Epithelial cell of esophagus (primary cell): ENCODE measurements at regions not wholly inside any gene's neighbourhood (a gene's known extent, or its start where the extent isn't known, plus 50 kb on each side); places are given as distances from the start of the nearest gene placed in this dataset.

Experiments
- DNase-seq: peaks from one replicate; pipeline ENCODE4 v3.0.0; 2010; ENCODE audit warnings: low read depth
- H3K4me3 ChIP-seq: 2 replicates; pipeline ENCODE4 v1.5.1; 2011; ENCODE audit warnings: mild to moderate bottlenecking, low read length, control low read depth
- CTCF ChIP-seq: IDR thresholded peaks from 2 replicates; pipeline ENCODE4 v1.5.1; 2011; ENCODE audit warnings: low read depth, mild to moderate bottlenecking, low read length, control low read depth, inconsistent platforms; ENCODE audit not compliant: insufficient read depth; ENCODE audit errors: missing control alignments

DNA sequence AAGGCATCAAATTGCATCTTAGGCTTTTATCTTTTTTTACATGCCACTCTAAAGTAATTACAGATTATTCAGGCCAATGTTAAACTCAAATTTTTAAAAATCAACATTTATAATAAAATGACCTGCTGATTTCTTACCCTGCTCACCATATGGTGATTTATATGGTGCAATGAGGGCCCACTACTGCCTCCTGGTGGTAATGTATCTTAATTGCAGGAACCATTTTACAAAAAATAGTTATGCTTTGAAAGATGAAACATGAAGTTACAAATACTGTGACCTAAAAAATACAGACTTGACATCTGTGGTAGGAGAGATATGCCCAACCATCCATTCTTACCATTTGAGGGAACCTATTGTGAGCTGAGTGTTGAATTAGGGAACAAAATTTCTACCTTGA is 292.6 kb upstream of the TAS2R1 start:
- peak; percentile 22 for TF ChIP-seq CTCF
- H3K4me3 ChIP-seq = no peak overlapping the region
- no peak for DNase-seq

- DNase-seq = no peak
- H3K4me3 ChIP-seq = no peak overlapping the region
- no peak for TF ChIP-seq CTCF
Observed at GRCh38 chr5:9920697-9921096, 290.5 kb upstream of the TAS2R1 start.

GRCh38 chr5:9919306-9920030 is 289.3 kb upstream of the TAS2R1 start:
- no peak for DNase-seq
- TF ChIP-seq CTCF = no peak
- no peak overlapping the region for H3K4me3 ChIP-seq

DNA sequence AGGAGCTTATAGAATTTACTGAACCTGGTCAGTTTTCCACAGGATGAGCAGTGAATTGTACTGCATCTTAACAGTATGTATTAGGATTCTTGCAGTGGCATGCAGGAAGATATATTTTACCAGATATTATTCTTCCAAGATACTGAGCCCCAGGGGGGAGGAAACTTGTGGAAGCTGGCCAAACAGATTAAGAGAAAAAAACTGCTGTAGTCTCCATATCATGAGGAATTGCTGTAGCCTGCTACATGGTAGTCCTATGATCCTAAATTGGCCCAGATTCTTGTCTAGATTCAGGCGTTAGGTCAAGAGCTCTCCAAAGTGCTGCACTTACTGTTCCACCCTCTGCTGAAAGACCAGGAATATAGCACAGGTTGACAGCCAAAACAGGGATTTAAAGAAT is 275.5 kb upstream of the TAS2R1 start:
- TF ChIP-seq CTCF = no peak
- no peak overlapping the region for H3K4me3 ChIP-seq

DNA sequence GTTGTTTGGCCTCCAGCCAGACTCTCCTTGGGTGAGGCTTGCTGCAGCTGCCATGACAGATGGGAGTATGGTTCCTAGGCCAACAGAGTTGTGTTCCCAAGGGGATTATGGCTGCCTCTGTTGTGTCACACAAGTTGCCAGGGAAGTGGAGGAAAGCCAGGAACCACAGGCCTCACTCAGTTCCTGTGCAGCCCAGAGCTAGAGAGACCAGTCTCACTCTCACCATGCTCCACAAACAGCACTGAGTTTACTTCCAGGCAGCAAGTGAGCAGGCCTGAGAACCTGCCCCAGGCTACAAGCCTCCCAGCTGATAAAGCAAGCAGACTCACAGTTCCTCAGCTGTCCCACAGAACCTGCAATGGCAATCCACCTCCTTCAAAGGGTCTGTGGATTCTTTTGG is 273.6 kb upstream of the TAS2R1 start:
- peak; percentile 21 for DNase-seq
- no peak for TF ChIP-seq CTCF
- H3K4me3 ChIP-seq = no peak overlapping the region

More for the DNA sequence above, 275.5 kb upstream of the TAS2R1 start:
- DNase-seq = no peak

DNA sequence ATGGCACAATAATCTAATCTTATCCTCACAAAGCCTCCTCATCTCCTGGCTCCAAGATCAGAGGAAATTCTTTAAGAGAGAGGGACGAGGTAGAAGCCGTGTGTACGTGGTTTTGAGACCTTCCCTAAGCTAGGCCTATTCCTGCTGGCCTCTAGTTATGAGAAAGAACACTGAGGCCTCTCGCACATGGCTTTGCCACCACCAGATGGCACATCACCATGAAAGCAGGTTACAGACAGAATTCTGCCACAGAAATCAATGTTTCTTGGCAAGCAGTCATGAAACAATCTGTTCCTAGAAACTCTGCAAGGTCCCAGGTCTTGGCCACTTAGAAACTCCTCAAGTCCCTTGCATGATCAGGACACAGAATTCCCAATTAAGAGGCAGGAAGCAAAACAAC is 268.2 kb upstream of the TAS2R1 start:
- H3K4me3 ChIP-seq = no peak overlapping the region
- peak; percentile 69 for DNase-seq
- TF ChIP-seq CTCF = peak; percentile 95

DNA sequence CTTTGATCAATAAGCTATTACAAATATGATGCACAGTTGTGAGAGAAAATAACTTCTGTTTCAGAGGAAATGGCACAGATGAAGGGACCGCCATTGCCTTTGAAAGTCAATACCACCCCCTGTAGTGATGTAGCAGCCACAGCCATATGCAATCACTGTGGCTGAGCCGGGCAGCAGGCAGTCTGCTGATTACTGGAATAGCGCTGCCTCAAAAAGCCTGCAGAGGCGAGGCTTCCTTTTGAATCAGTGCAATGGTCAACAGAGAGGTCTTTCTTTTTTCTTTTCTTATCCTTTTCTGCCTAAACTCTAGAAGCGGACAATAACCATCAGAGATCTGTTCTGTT is 265.1 kb upstream of the TAS2R1 start:
- DNase-seq = no peak
- TF ChIP-seq CTCF = no peak
- H3K4me3 ChIP-seq = no peak overlapping the region
